Esophagus squamous epithelium (tissue), 4 donors: ENCODE measurements at regions not wholly inside any gene's neighbourhood (a gene's known extent, or its start where the extent isn't known, plus 50 kb on each side); places are given as distances from the start of the nearest gene placed in this dataset.

Source experiments
- CTCF ChIP-seq, 6 experiments: fragments of 450-650 bp in 4 of 6; fragments of 200-600 bp in 2 of 6; sonication (generic) in 2 of 6; IDR thresholded peaks; one replicate each; pipeline ENCODE4 v1.5.1; 2016 to 2019; ENCODE audit warnings: antibody characterized with exemption in 6 of 6, mild to moderate bottlenecking in 4 of 6, moderate library complexity in 4 of 6
- POLR2A ChIP-seq, 4 donors: fragments of 450-650 bp; IDR thresholded peaks; one replicate each; pipeline ENCODE4 v1.6.1; 2017; ENCODE audit warnings: antibody characterized with exemption in 4 of 4, mild to moderate bottlenecking in 4 of 4, moderate library complexity in 3 of 4

GRCh38 chr9:78422309-78422708 lies 125.4 kb downstream of the PSAT1 start:
- TF ChIP-seq CTCF (IDR thresholded peaks at IDR 0.05) (no peak), POLR2A (IDR thresholded peaks at IDR 0.05) (no peak)
